SK-N-SH treated with all-trans-retinoic acid at 6 μM for 48 hours (cell line): ENCODE measurements at regions not wholly inside any gene's neighbourhood (a gene's known extent, or its start where the extent isn't known, plus 50 kb on each side); places are given as distances from the start of the nearest gene placed in this dataset.

Source experiments
- ARNTL ChIP-seq: fragments of 450-650 bp; formaldehyde crosslinking; IDR thresholded peaks from 2 replicates; pipeline ENCODE4 v1.5.0; 2020; ENCODE audit warnings: low read depth, mild to moderate bottlenecking, moderate library complexity, borderline replicate concordance
- CREB5 ChIP-seq: fragments of 250-450 bp; sonication (Bioruptor Pico); IDR thresholded peaks from 2 replicates; pipeline ENCODE4 v1.5.1; 2020; ENCODE audit warnings: low read depth, mild to moderate bottlenecking, moderate library complexity
- GLIS3 ChIP-seq: fragments of 250-450 bp; sonication (Bioruptor Pico); IDR thresholded peaks from 2 replicates; pipeline ENCODE4 v1.5.0; 2020; ENCODE audit warnings: mild to moderate bottlenecking, moderate library complexity
- ISL1 ChIP-seq: fragments of 250-450 bp; sonication (Bioruptor Pico); IDR thresholded peaks from 2 replicates; pipeline ENCODE4 v2.1.2; 2022; ENCODE audit warnings: mild to moderate bottlenecking, moderate library complexity
- OSR1 ChIP-seq: fragments of 250-450 bp; sonication (Bioruptor Pico); IDR thresholded peaks from 2 replicates; pipeline ENCODE4 v1.8.0; 2022; ENCODE audit warnings: moderate library complexity, mild to moderate bottlenecking, inconsistent platforms
- PPARA ChIP-seq: fragments of 250-450 bp; sonication (Bioruptor Pico); IDR thresholded peaks from 2 replicates; pipeline ENCODE4 v1.5.0; 2020; ENCODE audit warnings: mild to moderate bottlenecking, borderline replicate concordance
- RARB ChIP-seq: fragments of 250-450 bp; sonication (Bioruptor Pico); IDR thresholded peaks from 2 replicates; pipeline ENCODE4 v1.8.0; 2021; ENCODE audit warnings: mild to moderate bottlenecking, moderate library complexity
- SNAI2 ChIP-seq: fragments of 250-450 bp; sonication (Bioruptor Pico); IDR thresholded peaks from 2 replicates; pipeline ENCODE4 v1.5.0; 2020; ENCODE audit warnings: mild to moderate bottlenecking, moderate library complexity
- ZFP3 ChIP-seq: fragments of 250-450 bp; sonication (Bioruptor Pico); IDR thresholded peaks from 2 replicates; pipeline ENCODE4 v1.5.0; 2020; ENCODE audit warnings: mild to moderate bottlenecking, moderate library complexity
- ZFP30 ChIP-seq: fragments of 450-650 bp; formaldehyde crosslinking; IDR thresholded peaks from 2 replicates; pipeline ENCODE4 v1.5.0; 2022; ENCODE audit warnings: mild to moderate bottlenecking, moderate library complexity
- ZNF70 ChIP-seq: fragments of 450-650 bp; formaldehyde crosslinking; IDR thresholded peaks from 2 replicates; pipeline ENCODE4 v1.5.0; 2020; ENCODE audit warnings: mild to moderate bottlenecking, moderate library complexity
- TF ChIP-seq, protein P1 (sequence below): fragments of 250-450 bp; sonication (Bioruptor Pico); IDR thresholded peaks from 2 replicates; pipeline ENCODE4 v1.5.1; 2021; ENCODE audit warnings: mild to moderate bottlenecking, moderate library complexity

DNA sequence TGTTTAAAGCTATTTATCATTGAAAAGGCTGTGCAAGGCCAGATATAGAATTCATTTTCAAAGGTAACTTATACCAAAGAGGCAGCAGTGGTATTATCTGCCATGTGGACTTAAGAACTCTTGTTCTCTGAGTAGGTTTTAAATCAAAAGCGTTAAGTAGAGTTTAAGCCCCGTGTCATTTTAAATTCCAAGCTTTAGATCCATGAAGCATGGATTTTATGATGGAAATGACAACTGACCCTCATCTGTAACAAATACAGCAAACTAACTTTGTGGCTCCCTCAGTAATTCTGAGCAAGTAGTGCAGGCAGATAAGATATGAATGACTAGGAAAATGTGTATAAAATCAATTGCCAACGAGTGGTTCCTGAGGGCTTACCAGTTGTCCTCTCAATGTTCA, 247.0 kb downstream of the WDR11 start:
- TF ChIP-seq, protein P1, sequence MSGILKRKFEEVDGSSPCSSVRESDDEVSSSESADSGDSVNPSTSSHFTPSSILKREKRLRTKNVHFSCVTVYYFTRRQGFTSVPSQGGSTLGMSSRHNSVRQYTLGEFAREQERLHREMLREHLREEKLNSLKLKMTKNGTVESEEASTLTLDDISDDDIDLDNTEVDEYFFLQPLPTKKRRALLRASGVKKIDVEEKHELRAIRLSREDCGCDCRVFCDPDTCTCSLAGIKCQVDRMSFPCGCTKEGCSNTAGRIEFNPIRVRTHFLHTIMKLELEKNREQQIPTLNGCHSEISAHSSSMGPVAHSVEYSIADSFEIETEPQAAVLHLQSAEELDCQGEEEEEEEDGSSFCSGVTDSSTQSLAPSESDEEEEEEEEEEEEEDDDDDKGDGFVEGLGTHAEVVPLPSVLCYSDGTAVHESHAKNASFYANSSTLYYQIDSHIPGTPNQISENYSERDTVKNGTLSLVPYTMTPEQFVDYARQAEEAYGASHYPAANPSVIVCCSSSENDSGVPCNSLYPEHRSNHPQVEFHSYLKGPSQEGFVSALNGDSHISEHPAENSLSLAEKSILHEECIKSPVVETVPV = no peak
- TF ChIP-seq ZFP30 (no peak), CREB5 (CRISPR knock-in tag) (no peak), ARNTL (CRISPR knock-in tag) (no peak), OSR1 (CRISPR knock-in tag) (no peak), PPARA (CRISPR knock-in tag) (no peak), GLIS3 (no peak), ZFP3 (CRISPR knock-in tag) (no peak), ZNF70 (no peak), RARB (CRISPR knock-in tag) (no peak), SNAI2 (CRISPR knock-in tag) (no peak), ISL1 (no peak)
